ENCODE measurements at regions not wholly inside any gene's neighbourhood (a gene's known extent, or its start where the extent isn't known, plus 50 kb on each side); places are given as distances from the start of the nearest gene placed in this dataset.
"Not testable (repeated sequence)": the region's sequence is repeated elsewhere in the genome, so short reads cannot be mapped to it uniquely, and the experiment has no call there.

GRCh38 chr11:129702410-129703398, 112.9 kb upstream of the TMEM45B start:
- no peak for DNase-seq

- no peak for DNase-seq
Measured at GRCh38 chr11:129703846-129704245, 111.8 kb upstream of the TMEM45B start.

GRCh38 chr11:129704831-129705230, 110.8 kb upstream of the TMEM45B start:
- DNase-seq = no peak

GRCh38 chr11:129705341-129705740, 110.3 kb upstream of the TMEM45B start:
- DNase-seq = no peak

- no peak for DNase-seq
Measured at GRCh38 chr11:129705933-129706332, 109.7 kb upstream of the TMEM45B start.

GRCh38 chr11:129709801-129710398, 105.7 kb upstream of the TMEM45B start:
- no peak for DNase-seq

- DNase-seq = no peak
Measured at GRCh38 chr11:129710423-129710822, 105.2 kb upstream of the TMEM45B start.

- DNase-seq = no peak
Measured at GRCh38 chr11:129711760-129712159, 103.9 kb upstream of the TMEM45B start.

GRCh38 chr11:129712486-129713240, 103.0 kb upstream of the TMEM45B start:
- DNase-seq = not testable (repeated sequence)

GRCh38 chr11:129719037-129719436, 96.6 kb upstream of the TMEM45B start:
- no peak for DNase-seq

GRCh38 chr11:129720156-129720555, 95.5 kb upstream of the TMEM45B start:
- DNase-seq = peak; percentile 69

GRCh38 chr11:129720994-129721393, 94.7 kb upstream of the TMEM45B start:
- DNase-seq = peak; percentile 59

- DNase-seq = no peak
Measured at GRCh38 chr11:129721685-129722084, 94.0 kb upstream of the TMEM45B start.

- DNase-seq = peak; percentile 55
Measured at GRCh38 chr11:129722529-129722928, 93.1 kb upstream of the TMEM45B start.

- no peak for DNase-seq
Measured at GRCh38 chr11:129723146-129723760, 92.4 kb upstream of the TMEM45B start.

- DNase-seq = no peak
Measured at GRCh38 chr11:129723761-129724162, 91.9 kb upstream of the TMEM45B start.

- no peak for DNase-seq
Measured at GRCh38 chr11:129724866-129725265, 90.8 kb upstream of the TMEM45B start.

- no peak for DNase-seq
Measured at GRCh38 chr11:129726179-129726578, 89.5 kb upstream of the TMEM45B start.

GRCh38 chr11:129728581-129728980, 87.1 kb upstream of the TMEM45B start:
- peak; percentile 98 for DNase-seq

- peak; percentile 44 for DNase-seq
Measured at GRCh38 chr11:129729216-129729615, 86.4 kb upstream of the TMEM45B start.

GRCh38 chr11:129729823-129730222, 85.8 kb upstream of the TMEM45B start:
- DNase-seq = no peak

GRCh38 chr11:129731316-129731715, 84.3 kb upstream of the TMEM45B start:
- DNase-seq = no peak

- DNase-seq = peak; percentile 36
Measured at GRCh38 chr11:129732941-129733340, 82.7 kb upstream of the TMEM45B start.
